ENCODE measurements at regions not wholly inside any gene's neighbourhood (a gene's known extent, or its start where the extent isn't known, plus 50 kb on each side); places are given as distances from the start of the nearest gene placed in this dataset.

GRCh38 chr11:57903011-57903410 is 120.7 kb upstream of the OR9Q1 start:
- no peaks in the 10 kb centered on the region; the same call in 1 of the 2 replicates for H3K9me3 ChIP-seq (ENCODE audit: control insufficient read depth, insufficient read depth, low read length)
- no peaks in the 10 kb centered on the region for H3K4me1 ChIP-seq (ENCODE audit: control insufficient read depth, insufficient read depth, low read length)
- H3K56ac ChIP-seq (ENCODE audit: extremely low read depth, insufficient read depth, low read length) = no peak overlapping the region
- H2AK5ac ChIP-seq (ENCODE audit: low read depth, low read length) = no peak overlapping the region
- no peak overlapping the region for H3K4ac ChIP-seq (ENCODE audit: low read depth, low read length)
- H4K20me1 ChIP-seq (ENCODE audit: insufficient read depth, low read length) = no peaks in the 10 kb centered on the region
- H4K8ac ChIP-seq (ENCODE audit: low read depth in 2 of 2, low read length in 2 of 2) = no peak overlapping the region
- H3K36me3 ChIP-seq (ENCODE audit: control insufficient read depth, insufficient read depth, low read length) = no peaks in the 10 kb centered on the region
- no peak overlapping the region for H2BK20ac ChIP-seq (ENCODE audit: low read depth, low read length)
- H3K14ac ChIP-seq (replicated peaks; ENCODE audit: low read depth, low read length) = no peak overlapping the region
- ChIA-PET CTCF (no interaction called here), POLR2A (ENCODE audit: unreplicated experiment) (no interaction called here)
- no peak overlapping the region for H4K91ac ChIP-seq (ENCODE audit: insufficient read depth, low read depth, low read length)
- no peak overlapping the region for H3K23ac ChIP-seq (ENCODE audit: low read depth, low read length)
- no peak overlapping the region for H3K4me3 ChIP-seq (ENCODE audit: insufficient read depth, low read depth, low read length)
- DNase-seq = no peak
- no peak overlapping the region for H3K27ac ChIP-seq (ENCODE audit: insufficient read depth, low read length)
- no peaks in the 10 kb centered on the region for H3K79me1 ChIP-seq (ENCODE audit: low read depth in 1 of 2, low read length in 2 of 2)
- no peak overlapping the region for H2BK15ac ChIP-seq (ENCODE audit: low read depth, low read length)
- H3K18ac ChIP-seq (ENCODE audit: low read depth, low read length) = no peak overlapping the region
- H3K27me3 ChIP-seq (ENCODE audit: control insufficient read depth, insufficient read depth, low read length) = peaks cover 2% of the 10 kb centered on the region
- no peak overlapping the region for H4K5ac ChIP-seq (ENCODE audit: low read depth, low read length)
- BruUV-seq (replicated peaks) = no TSS peak
- dilution Hi-C loops (cut with HindIII; ENCODE audit: low sequenced_read_pairs, unreplicated experiment) = no loop called here
- no peak overlapping the region for H2AFZ ChIP-seq (replicated peaks; ENCODE audit: low read length, poor library complexity)
- H3K9me1 ChIP-seq (ENCODE audit: insufficient read depth, low read length) = no peaks in the 10 kb centered on the region
- intact Hi-C loops (cut with micrococcal nuclease) = no loop called here
- TF ChIP-seq MXI1 (IDR thresholded peaks at IDR 0.05; ENCODE audit: borderline replicate concordance, low read depth, low read length) = no peak
- TF ChIP-seq RAD21 (IDR thresholded peaks at IDR 0.05; ENCODE audit: low read length) = no peak
- TF ChIP-seq ELK1 (IDR thresholded peaks at IDR 0.05; ENCODE audit: borderline replicate concordance, low read depth, low read length) = no peak
- no peak for TF ChIP-seq RFX5 (IDR thresholded peaks at IDR 0.05; ENCODE audit: low read depth, low read length)
- no peak for TF ChIP-seq MAZ (IDR thresholded peaks at IDR 0.05; ENCODE audit: borderline replicate concordance, low read depth, low read length)
- no peak for TF ChIP-seq POLR2A (IDR thresholded peaks at IDR 0.05; ENCODE audit: low read depth, low read length)
- TF ChIP-seq CTCF (conservative IDR thresholded peaks at IDR 0.05; ENCODE audit: low read depth, low read length) = no peak
- TF ChIP-seq NFE2L2 (IDR thresholded peaks at IDR 0.05; ENCODE audit: low read depth, low read length) = no peak
- no peak for TF ChIP-seq CEBPB (IDR thresholded peaks at IDR 0.05; ENCODE audit: low read depth, low read length)
- no peak for ATAC-seq (ENCODE audit: low read depth)
- in situ Hi-C loops (cut with MboI; ENCODE audit: low sequenced_read_pairs) = no loop called here
- H2BK120ac ChIP-seq (ENCODE audit: low read depth, low read length) = no peak overlapping the region
- no peak overlapping the region for H2BK5ac ChIP-seq (ENCODE audit: low read depth, low read length, poor library complexity, severe bottlenecking)
- no peak overlapping the region for H3K9ac ChIP-seq (ENCODE audit: low read depth, low read length)
- no peak overlapping the region for H2AK9ac ChIP-seq (replicated peaks; ENCODE audit: low read depth, low read length, poor library complexity)
- H3K4me2 ChIP-seq (ENCODE audit: low read depth, low read length) = no peak overlapping the region
